IPS DF 6.9 (cell line): ENCODE measurements at regions not wholly inside any gene's neighbourhood (a gene's known extent, or its start where the extent isn't known, plus 50 kb on each side); places are given as distances from the start of the nearest gene placed in this dataset.

ENCODE experiments used
- DNase-seq: peaks from one replicate; pipeline ENCODE4 v3.0.0-alpha.2; 2013; ENCODE audit warnings: low read depth, low spot score
- H3K27ac ChIP-seq: one replicate; pipeline ENCODE4 v1.5.1; 2013; ENCODE audit warnings: low read length, control low read depth
- H3K27me3 ChIP-seq: 2 replicates; pipeline ENCODE4 v1.6.1; 2013; ENCODE audit warnings: mild to moderate bottlenecking, low read length; ENCODE audit not compliant: control insufficient read depth, insufficient read depth
- H3K36me3 ChIP-seq: 2 replicates; pipeline ENCODE4 v1.6.1; 2013; ENCODE audit warnings: low read length; ENCODE audit not compliant: control insufficient read depth, insufficient read depth
- H3K4me1 ChIP-seq: 2 replicates; pipeline ENCODE4 v1.6.1; 2013; ENCODE audit warnings: low read length; ENCODE audit not compliant: control insufficient read depth, insufficient read depth
- H3K4me3 ChIP-seq: 2 replicates; pipeline ENCODE4 v1.5.1; 2013; ENCODE audit warnings: mild to moderate bottlenecking, low read length
- H3K9me3 ChIP-seq: 2 replicates; pipeline ENCODE4 v1.6.1; 2013; ENCODE audit warnings: low read length, inconsistent platforms; ENCODE audit not compliant: control insufficient read depth, insufficient read depth
- WGBS: extraction: QIAGEN DNeasy Blood & Tissue Kit; methylation state at CpG from one replicate; pipeline ENCODE4 v1.1.7; 2013; ENCODE audit warnings: mixed read lengths, missing lambda C conversion rate; ENCODE audit not compliant: insufficient read length, insufficient coverage; 5-methylcytosine and 5-hydroxymethylcytosine counted together

DNA sequence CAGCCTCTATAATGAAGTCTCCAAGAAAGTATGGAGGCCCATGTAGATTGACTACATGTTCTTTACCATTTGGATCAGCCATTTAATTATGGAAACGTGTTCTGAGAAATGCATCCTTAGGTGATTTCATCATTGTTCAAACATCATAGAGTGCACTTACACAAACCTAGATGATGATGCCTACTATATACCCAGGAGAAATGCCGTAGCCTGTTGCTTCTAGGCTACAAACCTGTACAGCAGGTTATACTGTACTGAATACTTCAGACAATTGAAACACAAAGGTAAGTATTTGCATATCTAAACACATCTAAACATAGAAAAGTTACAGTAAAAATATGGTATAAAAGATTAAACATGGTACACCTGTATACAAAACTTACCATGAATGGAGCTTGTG lies 186.5 kb upstream of the FSTL5 start:
- no peak overlapping the region for H3K4me3 ChIP-seq
- H3K4me1 ChIP-seq, result no peaks in the 10 kb centered on the region
- no peak for DNase-seq
- no CpG with 5 or more reads among the region's 2 CpGs for WGBS
- H3K36me3 ChIP-seq, result no peaks in the 10 kb centered on the region
- no peaks in the 10 kb centered on the region for H3K27me3 ChIP-seq
- no peak overlapping the region for H3K27ac ChIP-seq
- no peaks in the 10 kb centered on the region for H3K9me3 ChIP-seq

DNA sequence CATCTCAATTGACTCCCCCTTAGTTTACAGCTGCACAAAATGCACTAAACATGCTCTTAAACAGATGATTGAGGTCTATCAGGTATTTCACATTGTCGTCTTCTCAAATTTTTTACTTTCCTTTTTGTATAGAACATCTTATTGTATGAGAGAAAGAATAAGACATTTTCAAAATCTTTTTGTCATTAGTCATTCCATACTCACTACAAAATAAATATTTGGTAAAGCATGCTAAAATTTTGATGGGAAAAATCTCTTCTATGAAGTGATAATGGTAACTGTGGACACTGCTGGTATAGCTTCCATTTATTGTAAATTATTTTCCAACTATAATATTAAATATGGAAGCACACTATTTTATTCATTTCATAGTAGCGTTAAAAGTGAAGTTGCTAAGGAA lies 185.6 kb upstream of the FSTL5 start:
- Histone ChIP-seq H3K4me1 (no peaks in the 10 kb centered on the region), H3K27me3 (no peaks in the 10 kb centered on the region), H3K9me3 (no peaks in the 10 kb centered on the region), H3K27ac (no peak overlapping the region), H3K36me3 (no peaks in the 10 kb centered on the region), H3K4me3 (no peak overlapping the region)
- no CpG with 5 or more reads among the region's 2 CpGs for WGBS
- DNase-seq, result no peak

DNA sequence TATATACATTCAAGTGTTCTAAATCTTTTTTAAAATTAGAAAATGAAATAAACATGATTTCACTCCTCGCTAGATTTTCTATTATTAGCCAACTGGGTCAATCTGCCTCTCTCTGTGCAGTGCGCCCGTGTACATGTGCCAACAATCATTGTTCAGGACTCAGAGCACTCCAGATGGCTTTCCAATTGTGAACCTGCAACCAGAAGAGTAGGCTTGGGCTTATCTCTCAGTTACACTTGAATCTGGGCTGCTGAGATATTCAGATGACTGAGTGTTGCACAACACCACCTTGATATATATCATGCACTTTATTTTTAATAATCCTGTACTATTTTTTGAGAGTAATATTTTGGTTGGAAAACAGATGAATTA lies 184.0 kb upstream of the FSTL5 start:
- Histone ChIP-seq H3K4me1 (no peaks in the 10 kb centered on the region), H3K4me3 (no peak overlapping the region), H3K27ac (no peak overlapping the region), H3K9me3 (no peaks in the 10 kb centered on the region), H3K36me3 (no peaks in the 10 kb centered on the region), H3K27me3 (no peaks in the 10 kb centered on the region)
- no peak for DNase-seq
- WGBS, result no CpG with 5 or more reads among the region's 3 CpGs

DNA sequence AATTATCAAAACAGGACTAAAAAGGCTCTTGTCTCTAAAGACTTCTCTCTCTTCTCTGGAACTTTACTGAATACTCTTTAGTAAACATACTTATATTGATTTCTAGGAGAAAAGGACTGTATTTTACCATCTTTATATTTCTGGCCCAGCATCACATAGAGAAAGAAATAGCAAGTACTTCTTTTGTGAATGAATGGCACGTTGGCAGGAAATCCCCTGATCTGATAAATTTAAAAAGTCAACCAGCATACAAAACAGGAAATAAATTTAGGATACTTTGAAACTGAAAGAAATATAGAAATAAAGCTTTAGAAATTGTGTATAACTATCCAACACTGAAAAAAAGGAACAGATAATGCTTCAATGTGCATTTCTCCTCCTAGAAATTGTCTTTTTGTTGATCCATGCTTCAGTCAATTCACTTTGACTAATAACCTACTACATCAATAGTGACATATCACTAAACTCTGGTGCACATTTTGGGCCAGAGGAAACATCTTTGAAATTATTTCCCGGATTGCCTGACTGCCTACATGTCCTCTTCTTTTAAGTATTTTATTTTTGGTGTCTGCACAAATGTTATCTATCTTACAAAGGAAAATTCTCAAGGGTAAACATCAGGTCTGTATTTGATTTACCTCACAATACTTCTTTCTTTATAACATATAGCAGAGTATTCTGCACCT lies 183.5 kb upstream of the FSTL5 start:
- H3K27ac ChIP-seq, result no peak overlapping the region
- H3K36me3 ChIP-seq, result no peaks in the 10 kb centered on the region
- no peak overlapping the region for H3K4me3 ChIP-seq
- DNase-seq, result no peak
- no peaks in the 10 kb centered on the region for H3K9me3 ChIP-seq
- H3K4me1 ChIP-seq, result no peaks in the 10 kb centered on the region
- WGBS, result no CpG with 5 or more reads among the region's 2 CpGs
- H3K27me3 ChIP-seq, result no peaks in the 10 kb centered on the region

DNA sequence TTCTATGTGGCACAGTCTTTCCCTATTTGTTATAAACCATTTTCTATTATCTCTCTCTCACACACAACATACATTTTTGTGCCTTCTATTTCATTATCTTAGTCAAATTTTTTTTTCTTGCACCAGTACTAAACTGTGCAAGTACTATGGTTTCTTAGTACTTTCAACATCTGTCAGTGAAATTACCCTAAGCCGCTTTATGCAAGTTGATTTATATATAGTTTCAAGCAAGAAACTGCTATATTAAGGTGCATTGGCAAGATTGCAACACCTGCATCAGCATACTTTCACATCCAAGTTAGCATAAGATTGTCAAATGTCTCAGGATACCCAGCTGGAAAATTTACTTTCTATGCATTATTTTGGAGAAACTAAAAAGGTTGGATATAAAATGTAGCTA lies 180.2 kb upstream of the FSTL5 start:
- no CpG with 5 or more reads among the region's 1 CpG for WGBS
- Histone ChIP-seq H3K4me1 (no peaks in the 10 kb centered on the region), H3K36me3 (no peaks in the 10 kb centered on the region), H3K27ac (no peak overlapping the region), H3K27me3 (no peaks in the 10 kb centered on the region), H3K9me3 (no peaks in the 10 kb centered on the region), H3K4me3 (no peak overlapping the region)
- no peak for DNase-seq

DNA sequence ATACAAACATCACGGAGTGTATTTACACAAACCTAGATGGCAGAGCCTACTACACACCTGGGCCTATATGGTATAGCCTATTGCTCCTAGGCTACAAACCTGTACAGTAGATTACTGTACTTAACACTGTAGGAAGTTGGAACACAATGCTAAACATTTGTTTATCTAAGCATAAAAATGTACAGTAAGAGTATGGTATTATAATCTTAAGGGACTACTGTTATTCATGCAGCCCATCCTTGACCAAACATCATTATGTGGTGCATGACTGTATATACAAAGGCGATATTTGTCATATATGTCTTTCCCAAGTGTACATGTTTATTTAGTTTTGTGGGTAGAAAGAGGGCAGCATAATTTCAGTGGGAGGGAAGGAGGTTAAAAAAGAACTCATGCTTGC lies 177.7 kb upstream of the FSTL5 start:
- DNase-seq, result no peak
- Histone ChIP-seq H3K9me3 (no peaks in the 10 kb centered on the region), H3K27ac (no peak overlapping the region), H3K4me1 (no peaks in the 10 kb centered on the region), H3K36me3 (no peaks in the 10 kb centered on the region), H3K4me3 (no peak overlapping the region), H3K27me3 (no peaks in the 10 kb centered on the region)
- no CpG with 5 or more reads among the region's 2 CpGs for WGBS

DNA sequence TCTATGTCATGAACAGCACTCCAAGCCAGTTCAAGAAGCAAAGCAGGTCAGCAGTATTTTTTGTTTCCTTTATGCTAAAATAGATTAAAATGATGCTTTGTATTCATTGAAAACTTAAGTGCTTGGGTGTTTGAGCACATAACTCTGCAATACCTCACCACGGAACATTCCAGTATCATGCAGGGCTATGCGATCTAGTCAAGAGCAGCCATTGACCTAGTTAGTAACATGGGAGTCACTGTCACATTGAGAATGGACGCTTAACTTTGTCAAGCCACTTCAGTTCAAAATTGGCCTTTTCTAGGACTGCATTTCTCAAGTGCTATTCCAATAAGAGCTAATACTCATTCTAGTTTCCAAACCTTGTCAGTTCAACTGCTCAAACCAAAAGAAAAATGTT lies 160.1 kb upstream of the FSTL5 start:
- Histone ChIP-seq H3K27ac (no peak overlapping the region), H3K4me1 (no peaks in the 10 kb centered on the region), H3K36me3 (no peaks in the 10 kb centered on the region), H3K27me3 (no peaks in the 10 kb centered on the region), H3K9me3 (no peaks in the 10 kb centered on the region), H3K4me3 (no peak overlapping the region)
- WGBS, result no CpG with 5 or more reads among the region's 3 CpGs
- DNase-seq, result no peak

DNA sequence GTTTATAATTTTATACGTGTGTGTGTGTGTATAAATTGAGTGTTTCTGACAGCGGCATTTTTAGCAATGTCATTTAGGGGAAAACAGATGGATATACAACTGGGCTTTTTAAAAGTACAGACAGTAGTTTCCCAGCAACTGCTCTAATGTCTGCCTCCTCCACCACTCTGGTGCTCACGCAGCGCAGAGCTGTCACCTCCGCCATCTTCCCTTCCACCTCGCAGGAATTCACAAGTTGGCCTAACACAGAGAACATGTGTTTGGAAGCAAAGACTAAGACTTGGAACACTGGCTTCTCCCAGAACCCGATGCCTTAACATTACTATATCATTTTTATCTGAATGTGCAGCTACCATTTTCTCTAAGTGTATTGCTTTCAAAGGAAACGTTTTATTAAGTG lies 158.3 kb upstream of the FSTL5 start:
- no peaks in the 10 kb centered on the region for H3K4me1 ChIP-seq
- no peak overlapping the region for H3K27ac ChIP-seq
- no peaks in the 10 kb centered on the region for H3K27me3 ChIP-seq
- whole genome bisulfite sequencing, result 100% methylated on average over 2 of the region's 8 CpGs
- no peaks in the 10 kb centered on the region for H3K36me3 ChIP-seq
- no peaks in the 10 kb centered on the region for H3K9me3 ChIP-seq
- DNase-seq, result no peak
- no peak overlapping the region for H3K4me3 ChIP-seq

DNA sequence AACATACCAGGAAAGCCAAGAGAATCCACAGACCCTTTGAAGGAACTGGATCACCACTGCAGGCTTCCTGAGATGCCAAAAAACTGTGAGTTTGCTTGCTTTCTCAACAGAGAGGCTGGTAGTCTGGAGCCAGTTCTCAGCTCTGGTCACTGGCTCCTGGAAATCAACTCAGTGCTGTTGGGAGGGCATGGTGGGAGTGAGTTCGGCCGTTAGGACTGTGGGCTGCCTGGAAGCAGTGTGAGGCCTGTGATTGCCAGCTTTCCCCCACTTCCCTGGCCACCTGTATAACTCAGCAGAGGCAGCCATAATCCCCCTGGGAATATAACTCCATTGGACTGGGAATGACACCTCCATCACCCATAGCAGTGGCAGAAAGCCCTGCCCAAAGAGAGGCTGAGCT lies 122.0 kb upstream of the FSTL5 start:
- no peaks in the 10 kb centered on the region for H3K27me3 ChIP-seq
- no CpG with 5 or more reads among the region's 2 CpGs for WGBS
- DNase-seq, result no peak
- H3K36me3 ChIP-seq, result no peaks in the 10 kb centered on the region
- no peaks in the 10 kb centered on the region for H3K4me1 ChIP-seq
- H3K9me3 ChIP-seq, result no peaks in the 10 kb centered on the region
- H3K27ac ChIP-seq, result no peak overlapping the region
- no peak overlapping the region for H3K4me3 ChIP-seq

DNA sequence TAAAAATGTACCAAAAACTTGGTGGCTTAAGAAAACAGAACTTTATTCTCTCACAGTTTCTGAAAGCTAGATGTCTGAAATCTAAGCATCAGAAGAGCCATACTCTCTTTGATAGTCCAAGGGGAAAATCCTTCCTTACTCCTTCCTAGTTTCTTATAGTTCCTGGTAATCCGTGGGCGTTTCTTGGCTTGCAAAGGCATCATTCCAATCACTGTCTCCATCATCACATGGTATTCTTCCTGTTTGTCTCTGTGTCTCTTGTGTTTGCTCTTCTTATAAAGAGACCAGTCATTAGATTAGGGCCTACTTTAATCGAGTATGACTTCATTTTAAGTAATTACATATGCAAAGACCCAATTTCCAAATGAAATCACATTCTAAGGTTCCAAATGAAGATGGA lies 118.9 kb upstream of the FSTL5 start:
- DNase-seq, result no peak
- H3K27me3 ChIP-seq, result no peaks in the 10 kb centered on the region
- no peak overlapping the region for H3K4me3 ChIP-seq
- no peak overlapping the region for H3K27ac ChIP-seq
- no peaks in the 10 kb centered on the region for H3K4me1 ChIP-seq
- no peaks in the 10 kb centered on the region for H3K36me3 ChIP-seq
- no peaks in the 10 kb centered on the region for H3K9me3 ChIP-seq
- no CpG with 5 or more reads among the region's 3 CpGs for WGBS

DNA sequence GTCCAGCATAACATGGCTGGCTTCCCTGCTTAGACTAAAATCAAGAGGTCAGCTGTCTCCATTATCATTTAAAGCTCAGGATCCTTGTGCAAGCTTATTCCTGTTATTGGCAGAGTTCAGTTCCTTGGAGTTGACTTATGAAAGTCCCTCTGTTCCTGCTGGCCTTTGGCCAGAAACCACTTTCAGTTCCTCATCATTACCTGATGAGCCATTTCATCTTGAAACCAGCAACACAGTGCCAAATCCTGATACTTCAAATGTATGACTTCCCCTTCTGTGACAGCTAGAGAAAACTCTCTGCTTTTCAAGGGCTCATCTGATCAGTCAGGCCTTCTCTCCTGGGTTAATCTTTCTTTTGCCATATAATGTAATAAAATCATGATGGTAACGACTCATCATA lies 110.6 kb upstream of the FSTL5 start:
- H3K4me3 ChIP-seq, result no peak overlapping the region
- H3K36me3 ChIP-seq, result no peaks in the 10 kb centered on the region
- DNase-seq, result no peak
- WGBS, result no CpG with 5 or more reads among the region's 1 CpG
- H3K27me3 ChIP-seq, result no peaks in the 10 kb centered on the region
- H3K27ac ChIP-seq, result no peak overlapping the region
- no peaks in the 10 kb centered on the region for H3K4me1 ChIP-seq
- H3K9me3 ChIP-seq, result no peaks in the 10 kb centered on the region
